GM21423 (cell line): ENCODE measurements at regions not wholly inside any gene's neighbourhood (a gene's known extent, or its start where the extent isn't known, plus 50 kb on each side); places are given as distances from the start of the nearest gene placed in this dataset.
"Not testable (repeated sequence)": the region's sequence is repeated elsewhere in the genome, so short reads cannot be mapped to it uniquely, and the experiment has no call there.

ENCODE experiments used
- ATAC-seq: cut with Tn5 transposase; IDR thresholded peaks from one replicate; pipeline ENCODE4 v1.9.1; 2021; ENCODE audit warnings: mild to moderate bottlenecking, moderate library complexity; ENCODE audit not compliant: unreplicated experiment

DNA sequence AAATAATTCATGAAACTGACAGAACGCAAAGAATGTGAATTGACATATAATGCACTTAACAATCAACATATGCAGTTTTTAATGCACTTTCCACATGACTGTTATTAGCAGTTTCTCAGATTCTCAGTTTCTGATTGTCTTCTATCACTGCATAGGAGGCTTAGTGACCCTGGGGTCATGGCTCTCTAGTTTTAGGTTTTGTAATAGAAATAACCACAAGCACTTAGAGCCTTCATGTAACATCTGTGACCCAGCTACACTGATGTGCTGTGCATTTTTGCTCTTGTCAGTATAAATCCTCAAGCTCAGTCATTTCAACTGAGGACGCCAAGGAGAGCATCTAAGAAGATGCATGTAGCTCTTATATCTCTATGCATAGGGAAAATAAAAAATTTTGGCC lies 163.1 kb upstream of the IZUMO3 start:
- ATAC-seq = no peak

DNA sequence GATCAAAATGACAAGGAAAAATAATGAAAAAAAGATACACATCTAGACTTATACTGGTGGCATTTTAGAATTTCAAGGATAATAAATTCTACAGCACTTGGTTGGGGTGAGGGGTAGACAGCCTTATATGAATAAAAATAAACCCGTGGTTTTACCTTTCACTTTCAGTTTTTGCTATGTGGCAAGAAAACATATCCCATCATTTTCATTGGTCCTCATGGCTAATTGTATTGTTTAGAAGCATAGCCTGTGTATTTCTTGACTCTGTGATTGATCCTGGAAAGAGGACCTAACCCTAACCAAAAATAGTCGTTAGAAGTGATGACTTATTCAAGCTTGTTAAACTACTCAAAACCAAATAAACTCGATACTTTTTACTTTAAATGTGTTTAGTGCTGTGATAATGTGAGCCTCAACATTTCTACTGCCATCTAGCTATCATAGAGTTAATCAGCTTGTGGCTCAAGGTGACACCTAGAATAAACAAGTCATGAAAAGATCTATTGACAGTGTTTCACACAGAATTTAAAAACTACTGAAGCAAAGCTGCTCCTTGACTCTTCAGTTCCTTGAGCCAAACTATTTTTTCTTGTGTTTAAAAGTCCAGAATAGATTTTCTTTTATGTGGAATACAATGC lies 153.3 kb upstream of the IZUMO3 start:
- peak; percentile 58 for ATAC-seq

DNA sequence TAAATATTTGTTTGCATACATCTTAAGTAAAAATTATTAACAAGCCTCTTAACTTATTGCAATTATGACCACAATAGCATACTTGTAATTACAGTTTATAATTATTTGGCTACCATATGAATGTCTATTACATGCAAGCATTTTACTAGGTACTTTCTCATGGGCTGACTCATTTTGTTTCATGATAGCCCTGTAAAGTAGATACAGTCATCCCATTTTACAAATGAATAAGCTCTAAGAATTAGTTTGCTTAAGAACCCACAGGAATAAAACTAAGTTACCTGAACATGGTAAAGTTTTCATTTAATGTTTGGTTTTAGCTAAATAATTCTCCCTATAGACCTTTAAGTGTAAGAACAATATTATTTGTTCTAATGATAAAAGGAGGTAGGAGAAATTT lies 126.6 kb upstream of the IZUMO3 start:
- no peak for ATAC-seq

DNA sequence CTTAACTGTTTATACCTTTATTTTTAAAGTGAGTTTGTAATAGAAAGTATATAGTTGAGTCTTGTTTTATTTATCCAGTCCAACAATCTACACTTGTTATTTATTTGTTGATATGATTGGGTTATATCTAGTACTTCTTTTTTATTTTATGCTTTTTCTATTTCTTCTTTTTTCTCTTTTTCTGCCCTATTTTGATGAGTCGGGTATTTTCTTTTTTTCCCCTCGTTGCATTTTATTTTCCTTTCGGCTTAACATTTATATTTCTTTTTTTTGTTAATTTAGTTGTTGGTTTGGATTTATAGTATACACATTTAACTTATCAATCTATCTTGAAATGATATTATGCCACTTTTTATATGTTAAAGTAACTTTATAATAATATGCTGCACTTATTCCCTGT lies 111.7 kb upstream of the IZUMO3 start:
- ATAC-seq = no peak

DNA sequence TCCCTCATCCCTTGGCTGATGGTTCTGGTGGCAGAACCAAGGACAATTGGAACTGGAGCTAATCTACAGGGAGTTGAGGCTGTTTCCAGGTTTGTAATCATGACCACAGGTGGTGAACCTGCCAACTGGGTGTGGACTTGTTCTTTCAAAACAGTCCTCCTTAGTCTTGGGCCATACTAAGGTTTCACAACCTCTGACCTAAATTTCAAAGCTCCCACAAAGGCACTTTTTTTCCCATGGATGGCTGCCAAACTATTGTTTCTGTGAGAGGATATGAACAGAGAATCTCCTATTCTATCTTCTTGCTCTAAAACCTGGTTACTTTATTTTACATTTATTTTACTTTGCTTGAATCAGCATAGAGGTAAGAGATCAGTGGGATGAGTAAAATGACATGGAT lies 106.5 kb upstream of the IZUMO3 start:
- no peak for ATAC-seq

DNA sequence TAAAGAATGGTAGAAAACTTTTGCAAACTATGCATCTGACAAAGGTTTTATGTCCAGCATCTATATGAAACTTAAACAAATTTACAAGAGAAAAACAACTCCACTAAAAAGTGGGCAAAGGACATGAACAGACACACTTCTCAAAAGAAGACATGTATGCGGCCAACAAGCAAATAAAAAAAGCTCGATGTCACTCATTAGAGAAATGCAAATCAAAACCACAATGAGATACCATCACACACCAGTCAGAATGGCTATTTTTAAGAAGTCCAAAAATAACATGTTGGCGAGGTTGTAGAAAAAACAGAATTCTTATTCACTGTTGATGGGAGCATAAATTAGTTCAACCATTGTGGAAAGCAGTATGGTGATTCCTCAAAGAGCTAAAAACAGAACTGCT lies 83.1 kb upstream of the IZUMO3 start:
- not testable (repeated sequence) for ATAC-seq

DNA sequence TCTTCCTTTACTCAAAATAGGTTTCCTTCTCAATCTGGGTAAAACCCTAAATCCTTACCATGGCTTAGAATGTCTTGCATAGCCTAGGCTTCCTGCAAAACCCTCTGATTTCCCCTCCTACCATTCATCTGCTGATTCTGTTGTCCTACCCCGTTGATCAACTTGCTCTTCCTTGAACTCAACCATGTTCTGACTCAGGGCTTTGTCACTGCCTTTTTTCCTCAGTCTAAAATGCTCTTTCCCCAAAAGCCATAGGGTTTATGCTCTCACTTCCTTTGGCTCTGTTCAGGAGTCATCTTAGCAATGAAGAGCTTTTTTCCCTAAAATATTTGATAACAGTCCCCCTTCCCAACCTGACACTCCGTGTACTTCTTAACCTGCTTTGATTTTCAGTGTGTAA lies 79.4 kb upstream of the IZUMO3 start:
- ATAC-seq = no peak

DNA sequence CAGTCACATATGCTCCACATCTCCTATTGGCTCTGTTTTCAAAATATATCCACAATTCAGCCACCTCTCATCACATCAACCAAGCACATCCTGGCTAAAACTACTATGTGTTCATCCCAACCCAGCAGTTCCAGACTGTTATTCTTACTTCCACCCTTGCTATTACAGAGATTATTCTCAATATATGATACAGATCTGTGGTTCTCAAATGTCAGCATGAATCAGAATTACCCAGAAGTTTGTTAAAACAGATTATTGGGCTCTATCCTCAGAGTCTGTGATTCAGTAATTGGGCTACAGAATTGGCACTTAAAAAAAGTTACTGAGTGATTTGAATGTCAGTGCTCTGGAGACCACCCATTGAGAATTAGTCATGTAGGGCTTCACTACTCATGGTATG lies 78.8 kb upstream of the IZUMO3 start:
- ATAC-seq = no peak

DNA sequence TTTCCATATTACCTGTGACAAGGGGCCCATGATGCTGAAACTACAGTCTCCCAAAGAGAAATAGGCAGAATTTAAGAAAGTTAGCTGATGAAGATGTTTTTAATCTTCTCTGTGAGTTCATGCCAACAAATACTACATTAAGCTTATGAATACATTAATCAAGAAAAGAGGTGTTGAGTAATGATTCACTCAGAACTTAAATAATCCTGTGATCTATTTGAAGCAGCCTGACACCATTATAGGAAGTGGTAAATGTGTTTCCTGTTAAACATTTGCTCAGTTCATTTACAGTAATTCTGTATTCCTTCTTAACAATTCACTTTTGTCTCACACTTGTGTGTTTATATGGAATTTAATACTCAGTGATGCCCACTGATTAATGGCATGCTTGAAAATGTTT lies 75.0 kb upstream of the IZUMO3 start:
- ATAC-seq = no peak

DNA sequence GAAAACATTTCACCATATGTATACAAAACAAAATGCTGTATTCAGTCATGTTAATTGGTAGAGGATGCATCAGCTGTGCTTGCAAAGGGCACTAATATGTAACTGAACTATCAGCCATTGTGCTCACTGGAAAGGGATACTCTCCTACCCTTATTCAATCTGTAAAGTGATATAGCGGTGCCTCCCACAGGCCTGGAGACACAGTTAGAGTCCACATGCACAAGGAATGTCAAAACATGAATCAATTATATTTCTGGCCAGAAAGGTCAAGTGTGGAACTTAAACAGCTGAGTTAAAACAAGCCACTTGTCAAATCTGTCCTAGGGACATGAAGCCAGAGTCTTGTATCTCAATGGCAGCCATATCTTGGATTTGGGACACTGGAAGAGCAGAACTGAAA lies 71.2 kb upstream of the IZUMO3 start:
- ATAC-seq = no peak

DNA sequence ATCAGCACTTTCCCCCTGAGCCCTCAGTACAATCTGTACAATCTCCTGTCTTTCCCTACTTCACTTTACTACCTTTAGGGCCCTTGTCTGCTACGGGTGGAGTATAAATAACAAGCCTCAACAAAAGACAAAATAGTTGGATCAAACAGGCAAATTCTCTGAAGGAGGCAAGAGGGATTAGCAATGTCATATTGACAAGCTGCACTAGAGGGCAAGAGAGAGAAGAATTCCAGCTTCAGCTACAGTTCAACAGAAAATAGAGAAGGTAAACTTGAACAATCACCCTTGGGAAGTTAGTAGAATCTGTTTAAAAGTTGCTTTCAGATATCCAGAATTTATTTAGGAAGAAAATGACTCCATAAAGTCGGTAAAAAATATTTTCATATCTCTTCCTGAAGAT lies 68.4 kb upstream of the IZUMO3 start:
- ATAC-seq = no peak

DNA sequence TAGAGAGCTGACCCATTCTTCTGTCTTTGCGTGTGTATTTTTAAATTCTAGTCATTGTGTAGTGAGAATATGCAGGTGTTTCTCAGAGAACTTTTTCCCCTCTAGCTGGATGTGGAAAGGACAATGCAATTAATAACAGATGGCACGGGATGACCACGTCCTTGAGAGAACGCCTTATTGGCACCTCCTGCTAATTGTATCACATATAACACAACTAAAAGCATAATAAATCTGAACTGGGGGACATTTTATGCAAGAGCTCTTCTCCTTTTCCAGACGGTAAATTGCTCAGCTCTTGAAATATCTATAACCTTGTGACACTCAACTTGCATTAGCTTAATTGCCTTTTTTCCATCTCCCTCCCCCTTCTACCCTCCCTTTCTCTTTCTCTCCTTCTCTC lies 62.9 kb upstream of the IZUMO3 start:
- ATAC-seq = no peak

DNA sequence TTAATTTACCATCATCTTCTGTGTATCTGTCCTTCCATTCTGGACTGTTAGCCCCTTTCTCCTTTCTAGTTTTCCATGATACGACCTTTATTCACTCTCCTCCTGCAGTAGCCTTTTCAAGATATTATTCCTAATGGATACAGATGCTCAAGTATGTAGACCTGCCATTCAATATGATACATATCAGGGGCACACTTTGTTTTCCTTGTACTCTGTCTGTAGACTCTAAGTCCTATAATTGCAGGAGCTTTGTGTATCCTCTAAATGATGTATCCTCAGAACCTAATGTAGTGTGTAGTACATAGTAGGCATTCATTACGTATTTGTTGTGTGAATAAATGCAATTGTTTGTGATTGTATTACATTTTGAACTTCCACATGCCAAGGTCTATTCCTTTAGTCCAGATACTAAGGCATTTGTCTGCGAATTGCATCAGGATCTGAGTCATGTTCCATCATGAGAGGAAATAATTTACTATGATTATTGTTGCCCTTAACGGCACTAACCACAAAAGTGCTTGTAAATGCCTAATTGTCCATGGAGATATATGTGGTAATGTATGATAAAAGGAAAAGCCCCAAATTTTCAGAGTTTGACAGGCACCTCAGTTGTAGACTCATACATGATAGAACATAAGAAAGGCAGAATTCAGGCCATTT lies 57.1 kb upstream of the IZUMO3 start:
- no peak for ATAC-seq
